GM18499 (cell line): ENCODE measurements at regions not wholly inside any gene's neighbourhood (a gene's known extent, or its start where the extent isn't known, plus 50 kb on each side); places are given as distances from the start of the nearest gene placed in this dataset.

Experiments
- ATAC-seq: cut with Tn5 transposase; IDR thresholded peaks from one replicate; pipeline ENCODE4 v1.9.1; 2021; ENCODE audit warnings: moderate number of reproducible peaks; ENCODE audit not compliant: insufficient read depth, unreplicated experiment

- no peak for ATAC-seq
Measured at GRCh38 chr6:138550346-138550767, 51.1 kb upstream of the NHSL1 start.

GRCh38 chr6:138554146-138554545 is 54.9 kb upstream of the NHSL1 start:
- ATAC-seq, result no peak

- no peak for ATAC-seq
Measured at GRCh38 chr6:138555421-138555988, 56.2 kb upstream of the NHSL1 start.

- ATAC-seq, result no peak
Measured at GRCh38 chr6:138557147-138557546, 57.9 kb upstream of the NHSL1 start.

GRCh38 chr6:138559143-138559542 is 59.8 kb upstream of the NHSL1 start:
- no peak for ATAC-seq

- no peak for ATAC-seq
Measured at GRCh38 chr6:138560130-138560860, 61.0 kb upstream of the NHSL1 start.

GRCh38 chr6:138562691-138563090 is 63.4 kb upstream of the NHSL1 start:
- no peak for ATAC-seq

- no peak for ATAC-seq
Measured at GRCh38 chr6:138563231-138563630, 63.9 kb upstream of the NHSL1 start.

- no peak for ATAC-seq
Measured at GRCh38 chr6:138563650-138564049, 64.4 kb upstream of the NHSL1 start.

- no peak for ATAC-seq
Measured at GRCh38 chr6:138564170-138564721, 65.0 kb upstream of the NHSL1 start.

- no peak for ATAC-seq
Measured at GRCh38 chr6:138567052-138567451, 67.8 kb upstream of the NHSL1 start.

GRCh38 chr6:138568997-138569396 is 69.7 kb upstream of the NHSL1 start:
- ATAC-seq, result no peak

GRCh38 chr6:138569554-138569953 is 70.3 kb upstream of the NHSL1 start:
- ATAC-seq, result no peak

GRCh38 chr6:138569970-138570724 is 70.9 kb upstream of the NHSL1 start:
- no peak for ATAC-seq

- ATAC-seq, result no peak
Measured at GRCh38 chr6:138570725-138571029, 71.4 kb upstream of the NHSL1 start.

GRCh38 chr6:138571181-138571580 is 71.9 kb upstream of the NHSL1 start:
- no peak for ATAC-seq

- ATAC-seq, result no peak
Measured at GRCh38 chr6:138571585-138572166, 72.4 kb upstream of the NHSL1 start.

- ATAC-seq, result no peak
Measured at GRCh38 chr6:138572167-138572875, 73.0 kb upstream of the NHSL1 start.

GRCh38 chr6:138572885-138573284 is 73.6 kb upstream of the NHSL1 start:
- ATAC-seq, result no peak

- ATAC-seq, result no peak
Measured at GRCh38 chr6:138575257-138575656, 76.0 kb upstream of the NHSL1 start.
